HG03025 (cell line): ENCODE measurements at regions not wholly inside any gene's neighbourhood (a gene's known extent, or its start where the extent isn't known, plus 50 kb on each side); places are given as distances from the start of the nearest gene placed in this dataset.
"Not testable (repeated sequence)": the region's sequence is repeated elsewhere in the genome, so short reads cannot be mapped to it uniquely, and the experiment has no call there.

Experiments
- ATAC-seq: cut with Tn5 transposase; IDR thresholded peaks from one replicate; pipeline ENCODE4 v1.9.1; 2021; ENCODE audit warnings: mild to moderate bottlenecking, moderate library complexity; ENCODE audit not compliant: unreplicated experiment, low FRiP score

DNA sequence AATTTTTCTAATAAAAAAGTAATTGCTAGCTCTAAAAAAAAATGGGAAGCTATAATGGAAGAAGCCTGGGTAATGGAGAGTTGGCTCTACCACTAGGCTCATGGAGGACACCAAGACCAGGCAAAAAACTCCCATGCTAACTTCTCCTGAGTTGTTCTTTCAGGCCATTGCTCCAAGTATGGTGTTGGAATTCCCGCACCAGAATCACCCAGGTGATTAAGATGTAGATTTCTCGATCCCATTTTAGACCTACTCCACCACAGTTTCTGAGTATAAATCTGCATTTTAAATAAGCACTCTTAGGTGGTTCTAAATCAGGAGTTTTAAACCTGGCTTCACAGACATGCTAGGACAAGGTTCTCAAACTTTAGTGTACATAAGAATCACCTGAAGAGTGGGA is 221.0 kb downstream of the EMP1 start:
- no peak for ATAC-seq

DNA sequence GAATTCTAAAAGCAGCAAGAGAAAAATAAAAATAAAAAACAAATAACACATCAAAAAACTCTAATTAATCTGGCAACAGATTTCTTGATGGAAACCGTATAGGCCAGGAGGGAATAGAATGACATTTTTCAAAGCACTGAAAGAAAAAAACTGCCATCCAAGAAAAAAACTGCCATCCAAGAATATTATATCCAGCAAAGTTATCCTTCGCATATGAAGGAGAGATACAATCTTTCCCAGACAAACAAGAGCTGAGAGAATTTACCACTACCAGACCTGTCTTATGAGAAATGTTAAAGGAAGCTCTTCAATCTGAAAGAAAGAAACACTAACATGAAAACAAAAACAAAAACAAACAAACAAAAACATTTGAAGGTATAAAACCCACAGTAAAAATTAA is 214.8 kb downstream of the EMP1 start:
- no peak for ATAC-seq

DNA sequence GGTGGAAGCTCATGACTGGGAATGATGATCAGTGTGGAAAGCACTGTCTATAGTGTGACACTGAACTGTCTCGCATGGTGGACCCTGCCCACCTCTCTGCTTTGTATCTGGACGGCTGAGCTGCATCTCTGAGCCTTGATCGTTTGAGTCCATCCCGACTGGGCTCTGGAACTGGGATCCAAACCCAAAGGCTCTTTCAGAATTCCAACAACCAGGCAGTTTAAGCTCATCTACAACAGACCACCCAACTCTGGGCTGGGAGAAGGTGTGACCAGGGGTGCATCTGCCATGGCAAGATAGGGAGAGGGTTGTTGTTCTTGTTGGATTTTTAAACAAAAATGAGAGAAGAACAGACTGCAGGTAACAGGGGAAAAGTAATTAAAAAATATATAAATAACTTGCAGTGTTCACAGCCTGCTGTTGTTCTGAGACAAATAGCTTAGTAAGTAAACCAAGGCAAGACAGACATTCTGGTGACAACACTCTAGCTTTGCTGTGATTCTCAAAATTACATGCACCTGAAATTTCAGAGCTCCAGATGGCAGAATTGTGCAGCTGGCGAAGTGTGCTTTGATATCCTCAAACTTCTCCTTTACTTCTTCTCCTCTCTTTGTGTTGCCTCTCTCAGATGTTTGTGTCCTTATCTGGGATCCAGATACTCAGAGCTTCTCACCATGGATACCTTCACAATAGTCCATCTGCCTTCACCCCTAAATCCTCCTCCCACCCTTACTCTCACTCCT is 209.6 kb downstream of the EMP1 start:
- no peak for ATAC-seq

DNA sequence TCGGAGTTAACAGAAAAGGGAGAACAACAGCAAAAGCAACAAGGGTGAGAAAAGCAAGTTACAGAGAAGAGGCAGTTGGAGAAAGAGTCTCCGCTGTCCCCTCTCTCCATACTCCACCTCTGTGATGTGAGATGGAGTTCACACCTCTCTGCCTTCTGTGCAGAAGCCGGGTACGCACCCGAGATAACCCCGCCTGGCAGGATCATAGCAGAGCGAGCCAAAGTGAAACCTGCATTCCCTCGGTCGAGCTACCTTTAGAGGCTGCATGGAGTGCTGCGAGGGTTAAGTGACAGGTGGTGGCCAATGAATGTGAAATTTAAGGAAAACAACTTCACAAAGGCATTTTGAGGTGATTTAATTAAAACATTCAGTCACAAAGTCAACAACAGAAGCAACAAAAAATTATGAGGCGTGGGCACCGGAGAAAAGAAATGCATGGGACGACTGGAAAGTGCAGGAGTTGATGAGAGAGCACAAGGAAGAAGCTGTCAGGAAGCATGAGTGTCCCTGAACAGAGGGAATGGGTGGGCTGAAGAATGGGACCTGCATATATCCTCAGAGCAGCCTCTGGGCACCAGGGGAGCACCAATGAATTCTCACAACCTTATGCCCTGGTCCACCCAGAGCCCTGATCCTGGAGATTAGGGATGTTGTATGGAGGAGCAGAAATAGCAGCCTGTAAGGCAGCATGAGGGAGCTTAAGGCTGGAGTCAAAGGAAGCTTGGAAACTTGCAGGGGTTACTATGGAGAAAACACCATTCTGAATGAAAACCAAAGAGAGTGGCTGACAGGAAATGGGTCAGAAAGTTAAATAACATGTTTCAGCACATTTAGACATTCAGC is 208.3 kb downstream of the EMP1 start:
- ATAC-seq = no peak

DNA sequence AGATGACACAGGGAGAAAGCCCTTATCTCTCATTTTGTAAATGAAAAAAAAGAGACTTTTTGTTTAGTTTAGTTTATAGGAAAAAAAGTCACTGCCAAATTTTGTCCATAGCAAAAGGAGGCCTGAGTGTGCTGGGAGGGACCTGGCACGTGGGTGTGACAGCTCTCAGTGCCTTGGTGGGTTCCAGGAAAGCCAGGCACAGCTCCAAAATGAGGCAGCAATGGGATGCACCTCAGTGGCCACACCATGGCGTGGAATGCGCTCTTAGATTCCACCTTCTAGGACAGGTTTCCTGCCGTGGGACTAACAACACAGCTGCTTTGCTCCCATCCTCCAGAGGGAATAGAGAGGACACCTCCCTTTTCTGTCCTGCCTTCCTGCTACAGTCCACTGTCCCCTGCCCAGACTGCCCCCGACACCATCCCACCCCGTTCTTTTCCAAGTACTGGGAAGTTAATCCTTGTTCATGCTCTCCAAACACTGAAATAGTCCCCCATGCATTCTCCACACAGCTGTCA is 207.6 kb downstream of the EMP1 start:
- no peak for ATAC-seq

GRCh38 chr12:13391375-13391774 is 194.8 kb downstream of the EMP1 start:
- not testable (repeated sequence) for ATAC-seq

- ATAC-seq = no peak
Observed at GRCh38 chr12:13390918-13391317, 194.4 kb downstream of the EMP1 start.

DNA sequence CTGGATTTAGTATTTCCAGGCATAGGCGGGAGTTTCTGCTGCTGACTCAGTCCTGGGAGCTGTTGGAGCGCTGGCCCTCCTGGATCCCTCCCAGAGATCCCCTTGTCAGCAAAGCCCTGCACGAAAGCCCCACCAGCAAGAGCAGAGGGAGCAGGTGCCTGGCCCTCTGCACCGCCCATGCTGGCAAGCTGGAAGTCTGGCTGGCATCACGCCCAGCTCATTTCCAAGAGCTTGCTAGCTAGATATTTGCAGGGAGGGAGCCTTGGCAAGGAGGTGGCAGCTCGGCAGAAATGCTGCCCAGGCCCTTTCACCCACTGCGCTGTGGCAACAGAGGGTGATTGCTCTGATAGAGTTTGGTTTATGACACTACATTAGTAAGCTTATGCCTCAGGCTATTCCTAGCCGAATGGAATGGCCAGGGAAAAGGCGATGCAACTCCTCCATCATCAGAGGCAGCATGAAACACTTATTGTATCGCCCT is 193.9 kb downstream of the EMP1 start:
- ATAC-seq = no peak

GRCh38 chr12:13387101-13387500 is 190.6 kb downstream of the EMP1 start:
- ATAC-seq = no peak

DNA sequence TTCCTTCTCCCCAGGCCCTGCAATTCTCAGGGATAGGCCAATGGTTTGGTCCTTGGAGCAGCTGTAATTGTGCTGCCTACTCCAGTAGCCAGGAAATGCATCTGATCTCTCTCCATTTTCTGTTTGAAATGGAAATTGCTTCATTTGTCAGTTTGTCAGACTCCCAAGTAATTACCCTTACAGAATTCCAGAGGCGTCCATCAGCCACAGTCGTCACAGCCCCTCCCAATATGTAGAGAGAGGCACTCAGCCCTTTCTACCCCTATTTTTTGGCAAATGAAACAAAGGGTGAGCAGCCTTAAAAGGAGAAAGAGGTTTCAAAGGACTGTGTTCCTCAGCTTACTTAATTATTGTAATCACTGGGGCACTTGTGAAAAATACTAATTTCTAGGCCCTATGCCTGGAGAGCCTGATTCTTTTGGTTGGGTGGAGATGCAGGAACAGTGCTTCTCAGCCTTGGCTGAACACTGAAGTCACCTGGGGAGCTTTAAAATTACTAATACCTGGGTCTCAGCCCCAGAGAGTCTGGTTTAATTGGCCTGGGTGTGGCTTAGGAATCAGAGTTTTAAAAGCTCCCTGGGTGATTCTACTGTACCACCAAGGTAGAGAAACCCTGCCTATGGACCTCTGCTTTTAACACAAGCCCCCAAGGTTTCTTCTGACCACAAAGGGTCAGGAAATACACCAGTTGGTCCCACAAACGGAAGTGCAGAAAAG is 190.0 kb downstream of the EMP1 start:
- no peak for ATAC-seq

- no peak for ATAC-seq
Observed at GRCh38 chr12:13383379-13383778, 186.9 kb downstream of the EMP1 start.

GRCh38 chr12:13380297-13380696 is 183.8 kb downstream of the EMP1 start:
- ATAC-seq = no peak

GRCh38 chr12:13379531-13380188 is 183.1 kb downstream of the EMP1 start:
- ATAC-seq = no peak

DNA sequence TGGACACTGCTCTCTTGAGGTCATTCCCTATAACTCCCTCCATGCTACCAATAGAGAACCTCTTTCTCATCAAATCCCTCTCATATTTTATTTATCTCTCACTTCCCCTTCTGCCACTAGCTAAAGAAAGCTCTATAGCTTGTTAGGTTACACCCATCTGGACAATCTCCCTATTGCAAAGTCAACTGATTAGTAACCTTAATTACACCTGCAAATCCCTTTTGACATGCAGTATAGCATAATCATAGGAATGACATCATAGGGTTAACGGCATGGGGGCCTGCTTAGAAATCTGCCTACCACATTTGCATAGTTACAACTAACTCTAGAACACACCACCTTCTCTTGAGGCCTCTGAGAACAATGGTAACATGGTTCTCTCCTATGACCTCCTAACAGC is 181.2 kb downstream of the EMP1 start:
- ATAC-seq = no peak

GRCh38 chr12:13376610-13377373 is 180.3 kb downstream of the EMP1 start:
- no peak for ATAC-seq

- no peak for ATAC-seq
Observed at GRCh38 chr12:13375583-13376345, 179.2 kb downstream of the EMP1 start.

DNA sequence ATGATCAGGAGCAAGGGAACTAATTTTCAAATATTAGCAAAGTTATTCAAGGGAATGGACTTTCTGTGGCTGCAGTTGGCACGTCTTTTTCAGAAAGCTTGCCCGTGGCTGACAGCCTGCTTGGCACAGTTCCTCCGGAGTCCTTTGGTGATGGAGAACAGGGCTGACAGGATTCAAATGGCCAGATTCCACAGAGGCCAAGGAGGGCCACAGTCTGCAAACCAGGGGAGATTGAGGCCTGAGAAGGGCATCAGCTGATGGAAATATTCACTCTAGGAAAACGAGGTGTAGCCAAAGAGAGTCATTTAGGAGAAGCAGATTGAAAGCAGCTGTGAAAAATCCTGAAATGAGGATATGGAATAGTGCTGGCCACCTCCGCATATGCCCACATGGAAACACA is 178.3 kb downstream of the EMP1 start:
- no peak for ATAC-seq

DNA sequence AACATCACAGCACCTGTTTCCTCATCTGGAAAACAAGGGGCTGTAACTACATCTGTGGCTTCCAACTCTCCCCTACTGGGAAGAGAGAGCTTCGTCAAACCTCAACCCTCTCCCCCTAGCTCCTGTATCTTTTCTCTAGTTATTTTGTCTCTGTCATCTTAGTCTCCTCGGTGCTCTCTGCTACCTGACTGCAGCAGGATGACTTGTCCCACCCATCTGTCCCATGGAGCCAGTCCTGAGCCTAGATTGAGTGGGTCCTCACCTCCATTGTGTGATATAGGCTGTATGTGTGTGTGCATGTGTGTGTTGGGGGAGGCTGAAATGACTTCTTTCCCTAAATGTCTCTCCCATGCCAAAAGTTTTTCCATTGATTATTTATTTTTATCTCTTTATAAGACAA is 177.3 kb downstream of the EMP1 start:
- ATAC-seq = no peak

DNA sequence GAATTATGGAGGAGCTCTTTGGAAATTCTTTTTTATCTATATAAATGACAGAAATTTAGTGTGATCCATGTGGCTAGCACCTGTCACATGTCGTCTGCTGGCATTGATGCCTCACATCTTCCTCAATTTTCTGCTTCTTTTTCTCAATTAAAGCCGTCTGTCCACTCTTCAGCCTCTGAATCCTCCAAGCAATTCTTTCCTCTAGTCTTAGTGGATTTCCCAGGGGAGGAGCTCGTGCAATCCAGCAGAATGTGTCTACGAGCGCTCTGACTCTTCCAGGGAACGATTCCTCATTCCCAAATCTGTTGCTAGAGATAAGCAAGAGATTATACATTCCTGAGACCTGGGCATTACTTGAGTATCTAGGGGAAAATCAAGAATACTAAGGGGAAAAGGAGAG is 176.6 kb downstream of the EMP1 start:
- ATAC-seq = no peak
